GM19324 (cell line): ENCODE measurements at regions not wholly inside any gene's neighbourhood (a gene's known extent, or its start where the extent isn't known, plus 50 kb on each side); places are given as distances from the start of the nearest gene placed in this dataset.

Experiments used
- ATAC-seq: cut with Tn5 transposase; IDR thresholded peaks from one replicate; pipeline ENCODE4 v1.9.1; 2021; ENCODE audit warnings: mild to moderate bottlenecking, moderate library complexity; ENCODE audit not compliant: unreplicated experiment, low FRiP score

GRCh38 chr12:115659422-115659821 lies 618.1 kb downstream of the MED13L start:
- ATAC-seq = no peak

GRCh38 chr12:115657081-115658013 lies 620.1 kb downstream of the MED13L start:
- no peak for ATAC-seq

- no peak for ATAC-seq
Measured at GRCh38 chr12:115650026-115650425, 627.5 kb downstream of the MED13L start.

- no peak for ATAC-seq
Measured at GRCh38 chr12:115648463-115648862, 629.0 kb downstream of the MED13L start.

GRCh38 chr12:115646210-115646609 lies 631.3 kb downstream of the MED13L start:
- no peak for ATAC-seq

GRCh38 chr12:115640929-115641328 lies 636.6 kb downstream of the MED13L start:
- ATAC-seq = no peak

- ATAC-seq = no peak
Measured at GRCh38 chr12:115639648-115640012, 637.9 kb downstream of the MED13L start.

GRCh38 chr12:115638733-115639647 lies 638.5 kb downstream of the MED13L start:
- ATAC-seq = no peak

GRCh38 chr12:115636546-115636945 lies 640.9 kb downstream of the MED13L start:
- no peak for ATAC-seq

- ATAC-seq = no peak
Measured at GRCh38 chr12:115632308-115632707, 645.2 kb downstream of the MED13L start.

GRCh38 chr12:115630136-115630535 lies 647.4 kb downstream of the MED13L start:
- ATAC-seq = no peak

- no peak for ATAC-seq
Measured at GRCh38 chr12:115626210-115626609, 651.3 kb downstream of the MED13L start.

GRCh38 chr12:115623764-115624334 lies 653.6 kb downstream of the MED13L start:
- ATAC-seq = no peak

- no peak for ATAC-seq
Measured at GRCh38 chr12:115623275-115623674, 654.2 kb downstream of the MED13L start.

- no peak for ATAC-seq
Measured at GRCh38 chr12:115620816-115621215, 656.7 kb downstream of the MED13L start.

- no peak for ATAC-seq
Measured at GRCh38 chr12:115619889-115620288, 657.6 kb downstream of the MED13L start.

- no peak for ATAC-seq
Measured at GRCh38 chr12:115619061-115619460, 658.4 kb downstream of the MED13L start.

GRCh38 chr12:115618105-115618504 lies 659.4 kb downstream of the MED13L start:
- ATAC-seq = no peak

GRCh38 chr12:115617391-115617790 lies 660.1 kb downstream of the MED13L start:
- no peak for ATAC-seq

- no peak for ATAC-seq
Measured at GRCh38 chr12:115611477-115611876, 666.0 kb downstream of the MED13L start.

GRCh38 chr12:115609347-115609746 lies 668.1 kb downstream of the MED13L start:
- ATAC-seq = no peak
